ENCODE measurements at regions not wholly inside any gene's neighbourhood (a gene's known extent, or its start where the extent isn't known, plus 50 kb on each side); places are given as distances from the start of the nearest gene placed in this dataset.

GRCh38 chr10:105751688-105752087 lies 1110.6 kb downstream of the SORCS3 start:
- Histone ChIP-seq H3K4me3 (ENCODE audit: low read depth, low read length) (no peak overlapping the region), H3K27me3 (ENCODE audit: control insufficient read depth, insufficient read depth, low read length) (no peaks in the 10 kb centered on the region), H3K36me3 (ENCODE audit: control insufficient read depth, insufficient read depth, low read length) (no peaks in the 10 kb centered on the region)
- no peak for DNase-seq (ENCODE audit: low read depth)
- TF ChIP-seq CTCF (IDR thresholded peaks at IDR 0.05; ENCODE audit: insufficient read depth, low read depth, low read length), result no peak
- CTCF ChIA-PET, result no interaction called here
- POLR2A ChIA-PET, result interaction anchor here (0.6 kb wide), 1 partner anchor 23 kb away, joined by 13 read pairs; no protein-coding TSS in a partner anchor

- TF ChIP-seq CTCF (IDR thresholded peaks at IDR 0.05; ENCODE audit: insufficient read depth, low read depth, low read length), result no peak
- Histone ChIP-seq H3K4me3 (ENCODE audit: low read depth, low read length) (no peak overlapping the region), H3K27me3 (ENCODE audit: control insufficient read depth, insufficient read depth, low read length) (no peaks in the 10 kb centered on the region), H3K36me3 (ENCODE audit: control insufficient read depth, insufficient read depth, low read length) (no peaks in the 10 kb centered on the region)
- DNase-seq (ENCODE audit: low read depth), result no peak
- CTCF ChIA-PET, result no interaction called here
- POLR2A ChIA-PET, result no interaction called here
Observed at GRCh38 chr10:105745596-105746148, 1104.6 kb downstream of the SORCS3 start.

GRCh38 chr10:105743343-105744056 lies 1102.4 kb downstream of the SORCS3 start:
- TF ChIP-seq CTCF (IDR thresholded peaks at IDR 0.05; ENCODE audit: insufficient read depth, low read depth, low read length), result no peak
- no peak for DNase-seq (ENCODE audit: low read depth)
- CTCF ChIA-PET, result no interaction called here

GRCh38 chr10:105742923-105743322 lies 1101.8 kb downstream of the SORCS3 start:
- TF ChIP-seq CTCF (IDR thresholded peaks at IDR 0.05; ENCODE audit: insufficient read depth, low read depth, low read length), result no peak
- DNase-seq (ENCODE audit: low read depth), result no peak
- H3K27me3 ChIP-seq (ENCODE audit: control insufficient read depth, insufficient read depth, low read length), result no peaks in the 10 kb centered on the region
- H3K36me3 ChIP-seq (ENCODE audit: control insufficient read depth, insufficient read depth, low read length), result no peaks in the 10 kb centered on the region
- no peak overlapping the region for H3K4me3 ChIP-seq (ENCODE audit: low read depth, low read length)
- ChIA-PET CTCF (no interaction called here), POLR2A (no interaction called here)

More at GRCh38 chr10:105743343-105744056, 1102.4 kb downstream of the SORCS3 start:
- Histone ChIP-seq H3K4me3 (ENCODE audit: low read depth, low read length) (no peak overlapping the region), H3K36me3 (ENCODE audit: control insufficient read depth, insufficient read depth, low read length) (no peaks in the 10 kb centered on the region), H3K27me3 (ENCODE audit: control insufficient read depth, insufficient read depth, low read length) (no peaks in the 10 kb centered on the region)
- POLR2A ChIA-PET, result no interaction called here

GRCh38 chr10:105742184-105742583 lies 1101.1 kb downstream of the SORCS3 start:
- ChIA-PET POLR2A (no interaction called here), CTCF (no interaction called here)
- H3K4me3 ChIP-seq (ENCODE audit: low read depth, low read length), result no peak overlapping the region
- no peak for DNase-seq (ENCODE audit: low read depth)
- no peaks in the 10 kb centered on the region for H3K27me3 ChIP-seq (ENCODE audit: control insufficient read depth, insufficient read depth, low read length)
- H3K36me3 ChIP-seq (ENCODE audit: control insufficient read depth, insufficient read depth, low read length), result no peaks in the 10 kb centered on the region
- no peak for TF ChIP-seq CTCF (IDR thresholded peaks at IDR 0.05; ENCODE audit: insufficient read depth, low read depth, low read length)
